Fibroblast of the aortic adventitia (primary cell): ENCODE measurements at regions not wholly inside any gene's neighbourhood (a gene's known extent, or its start where the extent isn't known, plus 50 kb on each side); places are given as distances from the start of the nearest gene placed in this dataset.

Experiments used
- DNase-seq: peaks from one replicate; pipeline ENCODE4 v3.0.0-alpha.2; 2010; ENCODE audit warnings: low read depth
- H3K4me3 ChIP-seq: 2 replicates; pipeline ENCODE4 v1.5.1; 2011; ENCODE audit warnings: low read depth, mild to moderate bottlenecking, control low read depth, low read length, moderate library complexity
- TF ChIP-seq, protein P1 (sequence below): IDR thresholded peaks from 2 replicates; pipeline ENCODE4 v1.5.1; 2011; ENCODE audit warnings: mild to moderate bottlenecking, low read length, control low read depth, inconsistent platforms; ENCODE audit not compliant: insufficient read depth

DNA sequence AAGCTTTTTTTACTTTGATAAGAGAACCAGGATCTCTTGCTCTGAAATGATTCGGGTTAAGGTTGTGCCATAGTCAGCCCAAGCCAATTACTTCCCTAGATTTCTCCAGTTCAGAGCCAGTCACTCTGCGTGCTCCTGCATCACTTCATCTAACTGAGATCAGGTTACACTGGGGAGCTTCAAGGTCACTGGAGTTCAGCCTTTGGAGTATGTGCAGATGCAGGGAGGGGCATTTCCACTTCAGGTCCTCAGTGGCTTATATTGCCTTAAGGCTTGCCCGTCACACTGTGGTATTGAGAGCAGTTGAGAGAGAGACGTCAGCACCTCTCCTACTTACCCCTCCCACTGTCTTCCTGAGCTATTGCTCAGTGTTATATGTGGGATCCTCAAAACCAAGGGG, 317.8 kb downstream of the EPHA4 start:
- DNase-seq: no peak
- H3K4me3 ChIP-seq: no peak overlapping the region
- TF ChIP-seq, protein P1, sequence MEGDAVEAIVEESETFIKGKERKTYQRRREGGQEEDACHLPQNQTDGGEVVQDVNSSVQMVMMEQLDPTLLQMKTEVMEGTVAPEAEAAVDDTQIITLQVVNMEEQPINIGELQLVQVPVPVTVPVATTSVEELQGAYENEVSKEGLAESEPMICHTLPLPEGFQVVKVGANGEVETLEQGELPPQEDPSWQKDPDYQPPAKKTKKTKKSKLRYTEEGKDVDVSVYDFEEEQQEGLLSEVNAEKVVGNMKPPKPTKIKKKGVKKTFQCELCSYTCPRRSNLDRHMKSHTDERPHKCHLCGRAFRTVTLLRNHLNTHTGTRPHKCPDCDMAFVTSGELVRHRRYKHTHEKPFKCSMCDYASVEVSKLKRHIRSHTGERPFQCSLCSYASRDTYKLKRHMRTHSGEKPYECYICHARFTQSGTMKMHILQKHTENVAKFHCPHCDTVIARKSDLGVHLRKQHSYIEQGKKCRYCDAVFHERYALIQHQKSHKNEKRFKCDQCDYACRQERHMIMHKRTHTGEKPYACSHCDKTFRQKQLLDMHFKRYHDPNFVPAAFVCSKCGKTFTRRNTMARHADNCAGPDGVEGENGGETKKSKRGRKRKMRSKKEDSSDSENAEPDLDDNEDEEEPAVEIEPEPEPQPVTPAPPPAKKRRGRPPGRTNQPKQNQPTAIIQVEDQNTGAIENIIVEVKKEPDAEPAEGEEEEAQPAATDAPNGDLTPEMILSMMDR: no peak

DNA sequence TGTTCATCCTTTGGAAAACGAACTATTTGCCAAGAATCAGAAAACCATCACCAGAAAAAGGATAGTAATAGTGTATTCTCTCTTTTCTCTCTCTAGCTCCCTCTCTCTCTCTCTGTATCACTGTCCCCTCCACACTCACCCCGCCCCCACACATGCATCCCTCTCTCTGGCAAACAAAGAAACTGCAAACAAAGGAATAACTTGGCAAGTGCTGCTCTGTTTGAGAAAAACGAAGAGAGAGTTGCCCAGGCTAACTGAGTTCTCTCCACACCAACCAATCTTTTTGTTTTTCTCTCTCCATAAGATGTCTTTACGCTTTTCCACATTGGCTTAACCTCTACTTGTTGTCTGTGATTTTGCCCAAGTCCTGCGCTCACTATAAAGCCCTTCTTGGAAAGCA, 316.2 kb downstream of the EPHA4 start:
- TF ChIP-seq, protein P1: no peak
- no peak for DNase-seq
- no peak overlapping the region for H3K4me3 ChIP-seq

DNA sequence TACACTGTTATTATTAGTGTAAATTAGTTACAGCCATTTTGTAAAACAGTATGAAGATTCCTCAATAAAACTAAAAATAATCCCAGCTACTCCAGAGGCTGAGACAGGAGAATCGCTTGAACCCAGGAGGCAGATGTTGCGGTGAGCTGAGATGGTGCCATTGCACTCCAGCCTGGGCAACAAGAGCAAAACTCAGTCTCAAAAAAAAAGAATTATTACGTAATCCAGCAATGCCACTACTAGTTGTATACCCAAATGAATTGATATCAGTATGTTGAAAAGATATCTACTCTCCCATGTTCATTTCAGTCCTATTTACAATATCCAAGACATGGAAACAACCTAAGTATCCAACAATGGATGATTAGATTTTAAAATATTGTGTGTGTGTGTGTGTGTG, 313.6 kb downstream of the EPHA4 start:
- TF ChIP-seq, protein P1: no peak
- H3K4me3 ChIP-seq: no peak overlapping the region
- DNase-seq: no peak

DNA sequence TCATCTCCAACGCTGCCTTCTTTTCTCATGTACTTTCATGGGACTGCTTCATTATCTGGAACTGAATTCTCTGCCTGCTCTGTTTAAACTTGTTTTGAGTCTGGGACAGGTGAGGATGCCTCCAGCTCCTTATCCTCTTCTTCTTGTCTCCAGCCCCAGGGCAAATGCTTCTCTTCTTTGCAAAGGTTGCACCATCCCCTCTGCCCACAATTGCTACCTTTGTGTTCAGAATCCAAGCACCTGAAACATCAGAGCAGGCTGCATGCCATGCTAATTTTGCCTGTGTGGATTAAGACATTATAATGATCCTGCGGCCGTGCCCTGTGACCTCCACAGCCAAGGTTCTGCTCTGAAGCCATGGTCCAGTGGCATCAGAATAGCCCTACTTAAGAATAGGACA, 309.5 kb downstream of the EPHA4 start:
- TF ChIP-seq, protein P1: no peak
- no peak for DNase-seq
- no peak overlapping the region for H3K4me3 ChIP-seq

DNA sequence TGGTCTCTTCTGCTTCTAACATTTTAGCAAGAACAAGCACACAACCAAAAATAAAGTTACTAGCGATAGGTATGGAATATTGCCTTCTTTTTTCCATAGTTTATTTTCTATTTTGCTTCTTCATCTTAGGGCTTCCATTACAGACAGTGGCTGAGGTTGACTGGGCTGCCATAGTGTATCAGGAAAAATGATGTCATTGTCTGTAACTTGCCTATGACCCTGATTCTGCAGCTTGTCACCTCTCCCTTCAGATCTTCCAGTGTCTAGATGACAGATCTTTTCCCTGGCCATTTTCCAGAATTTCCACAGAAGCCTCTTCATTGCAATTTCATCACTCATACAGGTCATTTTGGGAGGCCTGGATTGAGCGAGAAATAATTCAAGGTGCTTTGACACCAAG, 308.5 kb downstream of the EPHA4 start:
- no peak for DNase-seq
- TF ChIP-seq, protein P1: no peak
- H3K4me3 ChIP-seq: no peak overlapping the region

DNA sequence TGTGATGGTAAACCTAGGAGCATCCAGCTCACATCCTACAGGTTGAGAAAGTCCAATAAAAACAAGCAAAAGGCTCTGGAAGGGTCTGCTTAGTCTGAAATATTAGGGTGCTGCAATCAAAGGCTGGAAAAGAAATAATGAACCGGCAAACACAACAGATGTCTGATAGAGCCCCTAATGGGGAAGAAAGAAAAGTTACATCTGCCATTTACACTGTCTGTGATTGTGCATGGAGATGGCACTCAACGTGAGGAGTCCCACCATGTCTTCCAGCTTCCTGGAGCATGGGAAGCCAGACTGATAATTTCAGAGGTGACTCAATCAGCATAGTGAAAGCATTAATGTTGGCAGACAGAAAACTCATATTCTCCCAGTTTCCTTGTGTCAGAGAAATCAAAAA, 307.8 kb downstream of the EPHA4 start:
- DNase-seq: no peak
- TF ChIP-seq, protein P1: no peak
- no peak overlapping the region for H3K4me3 ChIP-seq

DNA sequence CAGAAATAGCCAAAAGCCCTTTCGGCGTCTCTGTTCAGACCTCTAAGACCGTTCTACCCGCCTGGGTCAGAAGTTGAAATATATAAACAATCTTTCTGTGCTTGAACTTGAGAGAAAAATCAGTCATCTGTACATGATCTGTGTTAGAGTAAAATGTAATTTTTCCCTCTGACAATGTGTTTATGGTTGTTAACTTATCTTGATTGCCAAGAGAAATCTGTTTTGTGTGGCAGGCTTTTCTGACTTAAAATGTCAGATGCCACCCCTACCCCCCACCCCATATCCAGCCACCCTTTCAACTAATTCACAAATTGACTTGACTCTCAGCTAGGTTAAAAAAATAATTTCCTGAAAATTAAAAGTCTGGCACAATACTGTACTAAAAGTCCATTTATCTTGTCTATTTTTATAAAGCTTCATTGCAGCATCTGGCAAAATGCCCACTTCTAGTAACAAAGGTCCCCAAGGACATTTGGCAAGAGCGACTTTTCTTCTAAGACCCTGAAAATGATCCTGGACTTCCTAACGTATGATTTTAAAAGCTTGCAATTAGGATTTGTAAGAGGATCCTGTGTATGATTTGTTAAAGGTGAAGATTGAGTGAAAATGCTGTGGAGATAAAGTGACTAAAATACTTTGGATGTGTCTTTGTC, 304.2 kb downstream of the EPHA4 start:
- TF ChIP-seq, protein P1: no peak
- no peak for DNase-seq
- no peak overlapping the region for H3K4me3 ChIP-seq
